ENCODE measurements at regions not wholly inside any gene's neighbourhood (a gene's known extent, or its start where the extent isn't known, plus 50 kb on each side); places are given as distances from the start of the nearest gene placed in this dataset.

DNA sequence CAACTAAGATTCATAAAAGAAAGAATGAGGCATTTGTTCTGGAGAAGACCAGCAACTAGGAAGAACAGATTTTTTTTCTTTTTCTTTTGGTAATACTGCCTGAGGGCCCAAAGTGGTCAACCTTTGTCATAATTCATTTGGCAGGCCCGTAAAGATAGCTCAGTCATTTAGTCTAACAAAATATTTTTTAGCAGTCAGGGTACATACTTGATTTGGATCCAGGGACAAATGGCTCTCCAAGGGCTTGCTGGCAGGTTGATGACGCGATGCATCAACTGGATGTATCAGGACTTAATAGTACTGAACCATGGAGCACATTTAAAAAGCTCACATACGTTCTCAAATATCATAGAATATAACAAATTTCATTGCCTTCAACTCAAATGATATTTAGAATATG, 203.4 kb upstream of the ZNF608 start:
- no peak overlapping the region for H3K4me3 ChIP-seq (ENCODE audit: low read length)
- no peaks in the 10 kb centered on the region for H3K27me3 ChIP-seq (ENCODE audit: control insufficient read depth, insufficient read depth, low read length)
- no peaks in the 10 kb centered on the region for H3K9me3 ChIP-seq (ENCODE audit: control insufficient read depth, insufficient read depth, low read length)
- WGBS (ENCODE audit: insufficient coverage, insufficient read length): no CpG with 5 or more reads among the region's 4 CpGs
- DNase-seq (ENCODE audit: low read depth, low spot score): no peak
- H3K4me1 ChIP-seq (ENCODE audit: control insufficient read depth, insufficient read depth, low read length): peaks cover 2% of the 10 kb centered on the region; the same call in 1 of the 2 replicates
- H3K36me3 ChIP-seq (ENCODE audit: control insufficient read depth, insufficient read depth, low read length): no peaks in the 10 kb centered on the region
- no peak overlapping the region for H3K27ac ChIP-seq (ENCODE audit: low read length)

DNA sequence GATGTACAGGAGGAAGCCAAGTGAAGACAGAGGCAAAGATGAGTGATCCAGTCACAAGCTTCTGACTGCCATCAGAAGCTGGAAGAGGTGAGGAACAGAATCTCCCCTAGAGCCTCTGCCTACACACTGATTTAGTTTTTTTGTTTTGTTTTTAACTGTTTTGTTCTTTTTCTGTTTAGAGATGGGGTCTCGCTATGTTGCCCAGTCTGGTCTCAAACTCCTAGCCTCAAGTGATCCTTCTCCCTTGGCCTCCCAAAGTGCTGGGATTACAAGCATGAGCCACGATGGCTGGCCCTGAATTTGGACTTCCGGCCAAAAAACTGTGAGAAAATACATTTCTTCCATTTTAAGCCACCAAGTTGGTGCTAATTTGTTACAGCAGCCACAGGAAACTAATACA, 204.7 kb upstream of the ZNF608 start:
- no CpG with 5 or more reads among the region's 3 CpGs for WGBS (ENCODE audit: insufficient coverage, insufficient read length)
- no peak overlapping the region for H3K4me3 ChIP-seq (ENCODE audit: low read length)
- no peaks in the 10 kb centered on the region for H3K9me3 ChIP-seq (ENCODE audit: control insufficient read depth, insufficient read depth, low read length)
- H3K36me3 ChIP-seq (ENCODE audit: control insufficient read depth, insufficient read depth, low read length): no peaks in the 10 kb centered on the region
- H3K27me3 ChIP-seq (ENCODE audit: control insufficient read depth, insufficient read depth, low read length): no peaks in the 10 kb centered on the region
- H3K27ac ChIP-seq (ENCODE audit: low read length): no peak overlapping the region
- DNase-seq (ENCODE audit: low read depth, low spot score): no peak
- H3K4me1 ChIP-seq (ENCODE audit: control insufficient read depth, insufficient read depth, low read length): peaks cover 2% of the 10 kb centered on the region; the same call in 1 of the 2 replicates

DNA sequence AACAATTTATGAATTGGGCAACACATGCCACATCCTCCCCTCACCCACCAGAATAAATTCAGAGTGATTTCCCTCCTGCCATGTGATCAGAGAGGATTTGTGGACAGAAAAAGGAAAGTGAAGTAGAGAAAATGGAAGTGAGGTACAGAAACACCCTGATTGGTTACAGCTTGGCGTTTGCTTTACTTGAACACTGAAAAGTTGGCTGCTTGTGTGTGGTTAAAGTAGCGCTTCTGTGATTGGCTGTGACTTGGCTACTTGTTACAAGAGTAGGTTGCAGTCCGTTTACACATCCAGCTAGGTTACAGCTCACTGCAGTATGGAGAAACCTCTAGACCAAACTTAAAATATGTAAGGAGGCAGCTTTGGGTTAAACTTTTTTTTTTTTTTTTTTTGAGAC, 205.2 kb upstream of the ZNF608 start:
- no CpG with 5 or more reads among the region's 3 CpGs for WGBS (ENCODE audit: insufficient coverage, insufficient read length)
- Histone ChIP-seq H3K4me3 (ENCODE audit: low read length) (no peak overlapping the region), H3K27me3 (ENCODE audit: control insufficient read depth, insufficient read depth, low read length) (no peaks in the 10 kb centered on the region), H3K9me3 (ENCODE audit: control insufficient read depth, insufficient read depth, low read length) (no peaks in the 10 kb centered on the region), H3K36me3 (ENCODE audit: control insufficient read depth, insufficient read depth, low read length) (no peaks in the 10 kb centered on the region), H3K4me1 (ENCODE audit: control insufficient read depth, insufficient read depth, low read length) (peaks cover 2% of the 10 kb centered on the region; the same call in 1 of the 2 replicates), H3K27ac (ENCODE audit: low read length) (no peak overlapping the region)
- no peak for DNase-seq (ENCODE audit: low read depth, low spot score)

GRCh38 chr5:124952079-124952478, 205.6 kb upstream of the ZNF608 start:
- H3K36me3 ChIP-seq (ENCODE audit: control insufficient read depth, insufficient read depth, low read length): no peaks in the 10 kb centered on the region
- no peak overlapping the region for H3K4me3 ChIP-seq (ENCODE audit: low read length)
- H3K27me3 ChIP-seq (ENCODE audit: control insufficient read depth, insufficient read depth, low read length): no peaks in the 10 kb centered on the region
- no peaks in the 10 kb centered on the region for H3K9me3 ChIP-seq (ENCODE audit: control insufficient read depth, insufficient read depth, low read length)
- H3K27ac ChIP-seq (ENCODE audit: low read length): no peak overlapping the region
- WGBS (ENCODE audit: insufficient coverage, insufficient read length): no CpG with 5 or more reads among the region's 7 CpGs
- H3K4me1 ChIP-seq (ENCODE audit: control insufficient read depth, insufficient read depth, low read length): peaks cover 2% of the 10 kb centered on the region; the same call in 1 of the 2 replicates
- no peak for DNase-seq (ENCODE audit: low read depth, low spot score)

DNA sequence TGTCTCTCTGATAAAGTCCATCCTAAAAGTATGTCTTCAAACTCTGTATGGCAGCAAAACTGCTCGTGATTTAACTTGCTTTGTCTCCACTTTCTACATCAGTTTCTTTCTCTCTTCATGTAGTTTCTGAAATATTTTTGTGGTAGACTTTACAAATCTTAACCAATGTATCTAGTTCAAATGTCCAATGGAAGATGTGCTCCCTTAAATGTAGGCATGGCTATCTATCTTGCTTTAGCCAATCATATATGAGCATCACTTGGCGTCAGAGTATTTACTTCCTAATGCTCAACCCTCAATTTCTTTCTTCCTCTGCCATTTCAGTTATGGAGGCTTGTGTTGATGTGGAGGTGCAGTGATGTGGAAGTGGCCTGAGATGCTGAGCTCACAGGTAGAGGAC, 206.1 kb upstream of the ZNF608 start:
- Histone ChIP-seq H3K9me3 (ENCODE audit: control insufficient read depth, insufficient read depth, low read length) (no peaks in the 10 kb centered on the region), H3K36me3 (ENCODE audit: control insufficient read depth, insufficient read depth, low read length) (no peaks in the 10 kb centered on the region), H3K27me3 (ENCODE audit: control insufficient read depth, insufficient read depth, low read length) (no peaks in the 10 kb centered on the region), H3K4me3 (ENCODE audit: low read length) (no peak overlapping the region), H3K27ac (ENCODE audit: low read length) (no peak overlapping the region), H3K4me1 (ENCODE audit: control insufficient read depth, insufficient read depth, low read length) (peaks cover 2% of the 10 kb centered on the region; the same call in 1 of the 2 replicates)
- WGBS (ENCODE audit: insufficient coverage, insufficient read length): no CpG with 5 or more reads among the region's 2 CpGs
- no peak for DNase-seq (ENCODE audit: low read depth, low spot score)

GRCh38 chr5:124954784-124955183, 208.3 kb upstream of the ZNF608 start:
- no peak overlapping the region for H3K4me3 ChIP-seq (ENCODE audit: low read length)
- no peaks in the 10 kb centered on the region for H3K36me3 ChIP-seq (ENCODE audit: control insufficient read depth, insufficient read depth, low read length)
- no peaks in the 10 kb centered on the region for H3K9me3 ChIP-seq (ENCODE audit: control insufficient read depth, insufficient read depth, low read length)
- WGBS (ENCODE audit: insufficient coverage, insufficient read length): no CpG with 5 or more reads among the region's 2 CpGs
- no peaks in the 10 kb centered on the region for H3K4me1 ChIP-seq (ENCODE audit: control insufficient read depth, insufficient read depth, low read length)
- H3K27me3 ChIP-seq (ENCODE audit: control insufficient read depth, insufficient read depth, low read length): no peaks in the 10 kb centered on the region
- no peak overlapping the region for H3K27ac ChIP-seq (ENCODE audit: low read length)
- no peak for DNase-seq (ENCODE audit: low read depth, low spot score)

GRCh38 chr5:124956471-124957029, 210.1 kb upstream of the ZNF608 start:
- no peak overlapping the region for H3K27ac ChIP-seq (ENCODE audit: low read length)
- DNase-seq (ENCODE audit: low read depth, low spot score): no peak

GRCh38 chr5:124957063-124957462, 210.6 kb upstream of the ZNF608 start:
- DNase-seq (ENCODE audit: low read depth, low spot score): no peak
- Histone ChIP-seq H3K36me3 (ENCODE audit: control insufficient read depth, insufficient read depth, low read length) (no peaks in the 10 kb centered on the region), H3K9me3 (ENCODE audit: control insufficient read depth, insufficient read depth, low read length) (no peaks in the 10 kb centered on the region), H3K27me3 (ENCODE audit: control insufficient read depth, insufficient read depth, low read length) (no peaks in the 10 kb centered on the region), H3K4me1 (ENCODE audit: control insufficient read depth, insufficient read depth, low read length) (no peaks in the 10 kb centered on the region), H3K27ac (ENCODE audit: low read length) (no peak overlapping the region), H3K4me3 (ENCODE audit: low read length) (no peak overlapping the region)
- WGBS (ENCODE audit: insufficient coverage, insufficient read length): no CpG with 5 or more reads among the region's 5 CpGs

More at GRCh38 chr5:124956471-124957029, 210.1 kb upstream of the ZNF608 start:
- Histone ChIP-seq H3K4me3 (ENCODE audit: low read length) (no peak overlapping the region), H3K4me1 (ENCODE audit: control insufficient read depth, insufficient read depth, low read length) (no peaks in the 10 kb centered on the region), H3K36me3 (ENCODE audit: control insufficient read depth, insufficient read depth, low read length) (no peaks in the 10 kb centered on the region), H3K27me3 (ENCODE audit: control insufficient read depth, insufficient read depth, low read length) (no peaks in the 10 kb centered on the region), H3K9me3 (ENCODE audit: control insufficient read depth, insufficient read depth, low read length) (no peaks in the 10 kb centered on the region)
- WGBS (ENCODE audit: insufficient coverage, insufficient read length): no CpG with 5 or more reads among the region's 1 CpG

DNA sequence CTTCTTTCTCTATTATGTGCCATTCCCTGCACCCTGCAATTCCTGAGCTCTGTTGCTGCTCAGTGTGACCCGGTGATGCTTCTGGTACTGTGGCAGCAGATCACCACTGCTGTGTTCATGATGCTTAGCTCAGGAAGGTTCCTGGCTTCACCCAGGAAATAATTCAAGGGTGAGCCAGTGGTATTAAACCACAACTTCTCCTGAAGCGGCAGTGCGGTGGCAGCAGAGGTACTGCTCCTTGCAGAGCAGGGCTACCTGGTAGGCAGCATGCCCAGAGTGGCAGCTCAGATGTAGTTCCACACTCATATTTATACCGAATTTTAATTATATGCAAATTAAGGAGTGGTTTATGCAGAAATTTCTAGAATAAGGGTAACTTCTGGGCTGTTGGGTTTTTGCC, 213.8 kb upstream of the ZNF608 start:
- no CpG with 5 or more reads among the region's 4 CpGs for WGBS (ENCODE audit: insufficient coverage, insufficient read length)
- Histone ChIP-seq H3K9me3 (ENCODE audit: control insufficient read depth, insufficient read depth, low read length) (no peaks in the 10 kb centered on the region), H3K36me3 (ENCODE audit: control insufficient read depth, insufficient read depth, low read length) (no peaks in the 10 kb centered on the region), H3K4me3 (ENCODE audit: low read length) (no peak overlapping the region), H3K27ac (ENCODE audit: low read length) (no peak overlapping the region), H3K27me3 (ENCODE audit: control insufficient read depth, insufficient read depth, low read length) (no peaks in the 10 kb centered on the region), H3K4me1 (ENCODE audit: control insufficient read depth, insufficient read depth, low read length) (peaks cover 3% of the 10 kb centered on the region)
- no peak for DNase-seq (ENCODE audit: low read depth, low spot score)

DNA sequence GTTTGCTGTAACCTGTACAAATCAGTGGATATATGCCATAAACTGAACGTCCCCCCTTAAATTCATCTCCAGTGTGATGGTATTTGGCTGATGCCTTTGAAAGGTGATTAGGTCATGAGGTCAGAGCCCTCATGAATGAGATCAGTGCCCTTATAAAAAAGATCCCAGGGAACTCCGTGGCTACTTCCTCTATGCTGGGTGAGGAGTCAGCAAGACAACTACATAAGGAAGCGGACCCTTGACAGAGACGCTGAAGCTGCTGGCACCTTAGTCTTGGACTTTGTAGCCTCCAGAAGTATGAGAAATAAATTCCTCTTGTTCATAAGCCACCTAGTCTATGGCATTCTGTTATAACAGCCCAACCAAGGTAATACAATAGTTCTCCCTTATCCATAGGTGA, 215.1 kb upstream of the ZNF608 start:
- Histone ChIP-seq H3K4me1 (ENCODE audit: control insufficient read depth, insufficient read depth, low read length) (peaks cover 3% of the 10 kb centered on the region), H3K27me3 (ENCODE audit: control insufficient read depth, insufficient read depth, low read length) (no peaks in the 10 kb centered on the region), H3K36me3 (ENCODE audit: control insufficient read depth, insufficient read depth, low read length) (no peaks in the 10 kb centered on the region), H3K9me3 (ENCODE audit: control insufficient read depth, insufficient read depth, low read length) (no peaks in the 10 kb centered on the region), H3K4me3 (ENCODE audit: low read length) (no peak overlapping the region), H3K27ac (ENCODE audit: low read length) (no peak overlapping the region)
- no CpG with 5 or more reads among the region's 4 CpGs for WGBS (ENCODE audit: insufficient coverage, insufficient read length)
- DNase-seq (ENCODE audit: low read depth, low spot score): no peak

GRCh38 chr5:124962111-124962510, 215.7 kb upstream of the ZNF608 start:
- Histone ChIP-seq H3K4me3 (ENCODE audit: low read length) (no peak overlapping the region), H3K9me3 (ENCODE audit: control insufficient read depth, insufficient read depth, low read length) (no peaks in the 10 kb centered on the region), H3K4me1 (ENCODE audit: control insufficient read depth, insufficient read depth, low read length) (peaks cover 3% of the 10 kb centered on the region), H3K27me3 (ENCODE audit: control insufficient read depth, insufficient read depth, low read length) (no peaks in the 10 kb centered on the region), H3K27ac (ENCODE audit: low read length) (no peak overlapping the region), H3K36me3 (ENCODE audit: control insufficient read depth, insufficient read depth, low read length) (no peaks in the 10 kb centered on the region)
- DNase-seq (ENCODE audit: low read depth, low spot score): no peak
- no CpG with 5 or more reads among the region's 3 CpGs for WGBS (ENCODE audit: insufficient coverage, insufficient read length)
